Cardiac muscle cell (in vitro differentiated cells and primary cell): ENCODE measurements at regions not wholly inside any gene's neighbourhood (a gene's known extent, or its start where the extent isn't known, plus 50 kb on each side); places are given as distances from the start of the nearest gene placed in this dataset.

ENCODE experiments used
- DNase-seq, 2 donors: peaks; one replicate each; pipeline versions ENCODE4 v3.0.0 to v3.0.0-alpha.2; 2010 to 2017; ENCODE audit warnings: low read depth in 1 of 2, low spot score in 1 of 2
- H3K27ac ChIP-seq: fragments of 200-600 bp; sonication (generic); 2 replicates; pipeline ENCODE4 v1.5.1; 2016
- H3K27me3 ChIP-seq: fragments of 200-600 bp; sonication (generic); 2 replicates; pipeline ENCODE4 v1.6.0; 2016; ENCODE audit warnings: control low read depth
- H3K36me3 ChIP-seq: fragments of 200-600 bp; sonication (generic); 2 replicates; pipeline ENCODE4 v1.5.1; 2016; ENCODE audit warnings: control low read depth
- H3K4me1 ChIP-seq: fragments of 200-600 bp; sonication (generic); 2 replicates; pipeline ENCODE4 v1.8.1; 2017; ENCODE audit warnings: low read depth, mild to moderate bottlenecking, mixed run types
- H3K4me3 ChIP-seq: fragments of 200-600 bp; sonication (generic); 2 replicates; pipeline ENCODE4 v1.5.1; 2016; ENCODE audit warnings: mild to moderate bottlenecking
- H3K9me3 ChIP-seq: fragments of 200-600 bp; sonication (generic); 2 replicates; pipeline ENCODE4 v1.5.1; 2017; ENCODE audit warnings: low read depth, mild to moderate bottlenecking, control low read depth
- CTCF ChIP-seq: IDR thresholded peaks from 2 replicates; pipeline ENCODE4 v1.5.1; 2012; ENCODE audit warnings: low read depth, mild to moderate bottlenecking, low read length

GRCh38 chrX:51798701-51799100 lies 55.5 kb downstream of the GSPT2 start:
- Histone ChIP-seq H3K27me3 (no peaks in the 10 kb centered on the region), H3K36me3 (no peaks in the 10 kb centered on the region), H3K4me3 (no peak overlapping the region), H3K9me3 (no peaks in the 10 kb centered on the region), H3K4me1 (peaks cover under 1% of the 10 kb centered on the region), H3K27ac (no peak overlapping the region)
- no peak for TF ChIP-seq CTCF
- no peak for DNase-seq

GRCh38 chrX:51802917-51803688 lies 59.9 kb downstream of the GSPT2 start:
- H3K4me3 ChIP-seq: peak overlapping the region; percentile 73
- DNase-seq: peak; percentile 66 to 77
- no peak for TF ChIP-seq CTCF
- peaks cover 3% of the 10 kb centered on the region for H3K4me1 ChIP-seq
- H3K27me3 ChIP-seq: no peaks in the 10 kb centered on the region
- peak overlapping the region; percentile 53 for H3K27ac ChIP-seq
- H3K36me3 ChIP-seq: no peaks in the 10 kb centered on the region
- H3K9me3 ChIP-seq: no peaks in the 10 kb centered on the region

- Histone ChIP-seq H3K36me3 (no peaks in the 10 kb centered on the region), H3K4me3 (peak overlapping the region; percentile 73), H3K27me3 (no peaks in the 10 kb centered on the region), H3K9me3 (no peaks in the 10 kb centered on the region), H3K27ac (no peak overlapping the region), H3K4me1 (peaks cover 3% of the 10 kb centered on the region)
- DNase-seq: peak in 1 of 2 donors; percentile 43
- TF ChIP-seq CTCF: no peak
Observed at GRCh38 chrX:51803833-51804232, 60.6 kb downstream of the GSPT2 start.

GRCh38 chrX:51804741-51805140 lies 61.5 kb downstream of the GSPT2 start:
- DNase-seq: no peak
- TF ChIP-seq CTCF: no peak

GRCh38 chrX:51813886-51814460 lies 70.7 kb downstream of the GSPT2 start:
- Histone ChIP-seq H3K9me3 (no peaks in the 10 kb centered on the region), H3K36me3 (no peaks in the 10 kb centered on the region), H3K4me1 (no peaks in the 10 kb centered on the region), H3K27ac (no peak overlapping the region), H3K27me3 (no peaks in the 10 kb centered on the region), H3K4me3 (no peak overlapping the region)
- no peak for DNase-seq
- no peak for TF ChIP-seq CTCF

More at GRCh38 chrX:51804741-51805140, 61.5 kb downstream of the GSPT2 start:
- no peak overlapping the region for H3K27ac ChIP-seq
- no peaks in the 10 kb centered on the region for H3K27me3 ChIP-seq
- H3K36me3 ChIP-seq: no peaks in the 10 kb centered on the region
- H3K4me3 ChIP-seq: no peak overlapping the region
- H3K4me1 ChIP-seq: peaks cover 3% of the 10 kb centered on the region
- H3K9me3 ChIP-seq: no peaks in the 10 kb centered on the region
